ENCODE measurements at regions not wholly inside any gene's neighbourhood (a gene's known extent, or its start where the extent isn't known, plus 50 kb on each side); places are given as distances from the start of the nearest gene placed in this dataset.

DNA sequence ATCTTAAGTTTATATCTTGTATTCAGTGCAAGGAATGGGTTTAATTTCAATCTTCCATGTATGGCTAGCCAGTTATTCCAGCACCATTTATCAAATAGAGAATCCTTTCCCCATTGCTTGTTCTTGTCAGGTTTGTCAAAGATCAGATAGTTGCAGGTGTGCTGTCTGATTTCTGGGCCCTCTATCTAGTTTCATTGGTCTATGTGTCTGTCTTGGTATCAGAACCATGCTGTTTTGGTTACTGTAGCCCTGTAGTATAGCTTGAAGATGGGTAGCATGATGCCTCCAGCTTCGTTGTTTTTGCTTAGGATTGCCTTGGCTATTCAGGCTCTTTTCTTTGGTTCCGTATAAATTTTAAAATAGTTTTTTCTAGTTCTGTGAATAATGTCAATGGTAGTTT, 200.0 kb downstream of the MANEA start:
- TF ChIP-seq POLR2A (IDR thresholded peaks at IDR 0.05), result no peak
- TF ChIP-seq, protein P1, sequence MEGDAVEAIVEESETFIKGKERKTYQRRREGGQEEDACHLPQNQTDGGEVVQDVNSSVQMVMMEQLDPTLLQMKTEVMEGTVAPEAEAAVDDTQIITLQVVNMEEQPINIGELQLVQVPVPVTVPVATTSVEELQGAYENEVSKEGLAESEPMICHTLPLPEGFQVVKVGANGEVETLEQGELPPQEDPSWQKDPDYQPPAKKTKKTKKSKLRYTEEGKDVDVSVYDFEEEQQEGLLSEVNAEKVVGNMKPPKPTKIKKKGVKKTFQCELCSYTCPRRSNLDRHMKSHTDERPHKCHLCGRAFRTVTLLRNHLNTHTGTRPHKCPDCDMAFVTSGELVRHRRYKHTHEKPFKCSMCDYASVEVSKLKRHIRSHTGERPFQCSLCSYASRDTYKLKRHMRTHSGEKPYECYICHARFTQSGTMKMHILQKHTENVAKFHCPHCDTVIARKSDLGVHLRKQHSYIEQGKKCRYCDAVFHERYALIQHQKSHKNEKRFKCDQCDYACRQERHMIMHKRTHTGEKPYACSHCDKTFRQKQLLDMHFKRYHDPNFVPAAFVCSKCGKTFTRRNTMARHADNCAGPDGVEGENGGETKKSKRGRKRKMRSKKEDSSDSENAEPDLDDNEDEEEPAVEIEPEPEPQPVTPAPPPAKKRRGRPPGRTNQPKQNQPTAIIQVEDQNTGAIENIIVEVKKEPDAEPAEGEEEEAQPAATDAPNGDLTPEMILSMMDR (IDR thresholded peaks at IDR 0.05), result no peak

Measured in thyroid gland (tissue), 4 donors.